GM21447 (cell line): ENCODE measurements at regions not wholly inside any gene's neighbourhood (a gene's known extent, or its start where the extent isn't known, plus 50 kb on each side); places are given as distances from the start of the nearest gene placed in this dataset.

Experiments used
- ATAC-seq: cut with Tn5 transposase; IDR thresholded peaks from one replicate; pipeline ENCODE4 v1.9.1; 2021; ENCODE audit not compliant: unreplicated experiment

DNA sequence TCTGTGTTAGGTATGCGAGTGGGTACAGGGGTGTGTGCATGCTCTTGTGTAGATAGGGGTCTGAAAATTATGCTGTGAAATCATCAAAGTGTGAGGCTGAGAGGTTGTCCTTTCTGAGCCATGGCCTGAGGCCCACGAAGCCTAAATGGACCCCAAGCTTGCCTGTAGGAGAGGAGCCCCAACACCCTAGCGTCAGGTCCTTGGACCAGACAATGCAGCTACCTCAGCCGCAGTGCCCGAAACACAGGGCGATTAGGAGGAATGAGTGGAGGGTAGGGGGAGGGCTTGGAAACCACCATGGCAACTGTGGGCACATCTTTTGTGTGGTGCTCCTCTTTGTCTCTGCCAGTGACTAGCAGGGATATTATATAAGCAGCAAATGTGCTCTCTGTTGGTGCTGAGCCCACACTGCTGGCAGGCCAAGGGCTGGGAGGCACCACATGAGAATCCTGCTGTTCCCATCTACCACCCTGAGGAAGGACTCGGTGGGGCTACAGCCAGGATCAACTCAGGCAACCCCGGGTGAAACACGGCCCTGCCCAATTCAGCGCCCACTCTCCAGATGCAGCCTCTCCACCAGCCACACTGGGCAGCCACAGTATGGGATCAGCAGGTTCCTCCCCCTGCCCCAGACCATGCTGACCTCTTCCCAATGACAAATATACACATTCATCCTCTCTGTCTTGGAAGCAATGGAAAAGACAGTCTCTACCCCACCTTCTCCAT lies 84.6 kb upstream of the FSTL4 start:
- no peak for ATAC-seq

DNA sequence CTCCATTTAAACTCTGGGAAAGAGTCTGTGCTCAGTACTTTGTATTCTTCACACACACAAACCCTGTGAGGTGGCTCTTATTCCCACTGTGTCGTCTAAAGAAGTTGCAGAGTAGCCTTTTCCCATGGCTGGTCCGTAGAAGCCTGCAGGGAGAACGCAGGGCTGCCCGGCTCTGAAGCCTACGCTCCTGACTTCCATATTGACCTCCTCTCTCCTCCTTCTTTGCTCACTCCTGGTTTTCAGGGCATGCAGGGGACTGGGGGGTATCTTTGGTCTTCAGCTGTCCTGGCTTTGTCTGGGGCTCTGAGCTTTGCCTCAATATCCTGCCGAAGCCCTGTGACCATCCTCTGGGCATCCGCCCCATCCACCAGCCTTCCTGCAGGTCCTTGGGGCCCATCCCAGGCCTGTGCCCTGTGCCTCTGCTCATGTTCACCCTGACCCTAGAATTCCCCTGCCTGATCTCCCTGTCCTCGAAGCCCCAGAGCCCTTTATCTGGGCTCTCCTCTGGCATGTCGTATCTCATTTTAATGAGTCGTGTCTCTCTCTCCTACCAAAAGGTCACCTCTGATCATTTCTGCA lies 83.8 kb upstream of the FSTL4 start:
- no peak for ATAC-seq

DNA sequence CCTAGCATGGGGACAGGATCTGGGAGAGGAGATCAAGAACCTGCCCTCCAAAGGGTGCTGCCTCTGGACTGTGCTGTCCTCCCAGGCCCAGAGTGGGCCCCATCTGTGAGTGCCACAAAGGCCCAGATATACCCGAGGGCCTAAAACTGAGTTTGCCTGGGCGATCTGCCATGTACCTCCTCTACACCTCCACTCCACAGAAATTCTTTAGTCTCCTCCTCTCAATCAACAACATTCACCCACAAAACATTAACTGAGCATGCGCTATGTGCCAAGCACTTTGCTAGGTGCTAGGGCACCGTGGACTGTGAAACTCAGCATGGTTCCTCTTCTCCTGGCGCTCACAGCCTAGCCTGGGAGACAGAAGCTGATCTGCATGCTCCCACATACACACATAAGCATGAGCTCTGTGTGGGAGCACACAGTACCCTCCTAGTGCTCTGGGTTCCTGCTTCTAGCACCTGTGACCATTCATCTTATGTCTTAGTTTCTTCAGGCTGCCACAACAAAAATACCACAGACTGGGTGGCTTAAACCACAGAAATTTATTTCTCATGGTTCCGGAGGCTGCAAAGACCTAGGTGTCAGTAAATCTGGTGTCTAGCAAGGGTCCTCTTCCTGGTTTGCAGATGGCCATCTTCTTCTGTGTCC lies 82.0 kb upstream of the FSTL4 start:
- ATAC-seq, result no peak

GRCh38 chr5:133691448-133691847 lies 79.1 kb upstream of the FSTL4 start:
- no peak for ATAC-seq

GRCh38 chr5:133690746-133691145 lies 78.4 kb upstream of the FSTL4 start:
- ATAC-seq, result no peak

GRCh38 chr5:133688391-133688790 lies 76.0 kb upstream of the FSTL4 start:
- ATAC-seq, result no peak

DNA sequence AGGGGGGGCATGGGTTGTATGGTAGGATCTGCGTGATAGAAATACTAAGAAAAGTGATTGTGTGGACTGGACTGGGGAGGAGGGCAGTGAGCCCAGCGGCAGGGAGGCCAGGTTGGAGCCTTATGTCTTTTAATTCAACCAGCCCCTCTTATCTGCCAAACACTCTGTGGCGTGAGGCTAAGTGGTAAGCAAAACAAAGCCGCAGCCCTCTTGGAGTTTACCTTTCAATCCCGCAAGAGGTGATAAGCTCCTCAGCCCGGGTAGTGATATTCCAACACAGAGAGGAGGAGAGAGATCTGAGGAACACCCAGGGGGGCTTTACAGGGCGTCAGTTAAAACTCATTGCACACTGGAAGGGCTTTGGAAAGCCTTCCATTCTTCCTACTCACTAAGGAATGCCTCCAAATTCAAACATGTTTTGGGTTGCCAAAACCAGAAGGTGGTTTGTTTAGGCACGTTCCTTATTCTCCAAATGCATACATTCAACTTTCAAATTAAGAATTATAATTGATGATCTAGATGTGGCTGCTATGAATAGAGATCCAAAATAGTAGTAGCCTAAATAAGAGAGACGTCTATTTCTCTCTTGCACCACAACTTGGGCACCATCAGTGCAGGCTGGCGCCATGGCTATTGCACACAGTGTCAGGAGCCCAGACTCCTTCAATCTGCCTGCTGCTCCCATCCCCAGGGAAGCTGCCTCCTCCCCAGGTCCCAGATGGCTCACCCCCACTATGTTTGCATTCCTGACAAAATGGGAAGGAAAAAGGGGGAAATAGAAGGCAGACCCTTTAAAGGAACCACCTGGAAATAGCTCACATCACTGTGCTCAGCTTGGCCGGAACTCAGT lies 75.1 kb upstream of the FSTL4 start:
- ATAC-seq, result no peak

- no peak for ATAC-seq
Observed at GRCh38 chr5:133686566-133686965, 74.2 kb upstream of the FSTL4 start.

DNA sequence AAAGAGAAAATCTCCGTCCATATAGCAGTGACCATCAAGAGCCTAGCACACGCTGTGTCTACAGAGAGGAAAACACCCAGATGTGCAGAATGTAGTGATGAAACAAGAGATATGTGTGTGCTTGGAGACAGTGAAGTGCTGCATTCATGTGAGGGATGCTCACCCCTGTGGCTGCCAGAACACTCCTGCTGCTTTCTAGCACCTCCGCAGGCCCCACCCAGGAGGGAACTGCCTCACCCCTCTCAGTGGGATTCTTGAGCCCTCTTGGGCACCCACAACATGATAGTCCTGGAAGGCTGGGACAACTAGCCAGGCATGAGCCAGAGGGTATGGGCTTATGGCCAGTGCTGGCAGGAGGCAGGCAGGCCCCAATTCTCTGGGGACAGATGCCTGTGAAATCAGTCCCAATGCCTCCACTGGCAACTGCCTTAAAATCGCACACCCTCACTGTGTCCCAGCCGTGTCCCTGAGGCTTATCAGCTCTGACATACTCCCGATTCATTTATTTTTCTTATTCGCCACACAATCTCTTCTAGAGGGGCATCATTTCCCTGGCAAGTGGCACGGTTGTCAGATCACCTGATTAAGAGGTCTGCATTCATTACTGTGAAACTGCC lies 73.2 kb upstream of the FSTL4 start:
- ATAC-seq, result no peak

GRCh38 chr5:133683646-133684596 lies 71.6 kb upstream of the FSTL4 start:
- ATAC-seq, result no peak

- ATAC-seq, result no peak
Observed at GRCh38 chr5:133682451-133682850, 70.1 kb upstream of the FSTL4 start.

GRCh38 chr5:133681896-133682295 lies 69.6 kb upstream of the FSTL4 start:
- no peak for ATAC-seq

DNA sequence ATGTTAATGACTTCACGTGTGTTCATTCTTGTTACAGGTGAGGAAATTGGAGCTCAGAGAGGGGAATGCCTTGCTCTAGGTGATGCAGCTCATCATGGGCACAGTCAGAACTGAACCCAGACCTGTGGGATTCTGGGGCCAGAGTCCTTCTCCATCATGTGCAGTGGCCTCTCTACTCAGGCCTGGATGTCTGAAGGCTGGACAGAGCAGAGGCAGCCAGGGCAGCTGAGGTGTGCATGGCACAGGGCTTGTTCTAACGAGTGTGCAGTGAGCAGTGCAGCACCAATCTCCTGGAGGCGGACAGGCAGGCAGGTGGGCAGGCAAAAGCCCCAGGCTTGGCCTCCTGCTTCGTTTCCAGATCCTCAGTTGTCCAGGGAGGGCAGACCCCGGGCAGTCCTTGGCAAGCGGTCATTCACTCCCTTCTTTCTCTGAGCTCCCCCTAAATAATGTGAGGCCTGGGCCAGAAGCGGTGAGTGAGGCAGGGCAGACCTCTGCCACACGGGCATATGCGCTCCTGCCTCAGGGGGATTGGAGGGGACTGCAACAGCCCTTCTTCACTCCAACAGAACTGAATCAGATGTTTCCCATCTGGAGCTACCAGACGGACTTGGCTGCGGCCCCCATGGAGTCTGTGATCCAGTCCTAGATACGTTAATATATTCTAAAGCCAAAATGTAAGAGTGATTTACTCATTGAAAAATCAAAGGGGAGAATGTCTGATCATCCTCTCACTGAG lies 68.7 kb upstream of the FSTL4 start:
- ATAC-seq, result no peak

DNA sequence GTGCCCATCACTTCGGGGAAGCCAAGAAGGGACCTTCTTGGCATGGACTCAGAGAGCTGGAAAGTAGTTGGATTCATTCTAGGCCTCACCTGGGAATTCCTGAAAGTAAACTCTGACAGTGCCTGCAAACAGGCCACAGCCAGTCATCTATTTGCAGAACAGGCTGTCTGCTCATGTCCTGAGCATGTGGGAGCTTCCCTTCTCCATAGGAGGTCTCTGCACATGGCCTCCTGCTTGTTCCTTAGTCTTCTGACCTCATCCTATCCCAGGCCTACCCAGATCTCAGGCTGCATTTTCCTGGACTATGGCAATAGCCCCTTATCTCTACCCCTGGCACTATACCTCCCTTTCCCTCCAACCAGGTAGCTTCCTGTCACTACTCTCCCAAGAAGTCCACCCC lies 67.2 kb upstream of the FSTL4 start:
- no peak for ATAC-seq

DNA sequence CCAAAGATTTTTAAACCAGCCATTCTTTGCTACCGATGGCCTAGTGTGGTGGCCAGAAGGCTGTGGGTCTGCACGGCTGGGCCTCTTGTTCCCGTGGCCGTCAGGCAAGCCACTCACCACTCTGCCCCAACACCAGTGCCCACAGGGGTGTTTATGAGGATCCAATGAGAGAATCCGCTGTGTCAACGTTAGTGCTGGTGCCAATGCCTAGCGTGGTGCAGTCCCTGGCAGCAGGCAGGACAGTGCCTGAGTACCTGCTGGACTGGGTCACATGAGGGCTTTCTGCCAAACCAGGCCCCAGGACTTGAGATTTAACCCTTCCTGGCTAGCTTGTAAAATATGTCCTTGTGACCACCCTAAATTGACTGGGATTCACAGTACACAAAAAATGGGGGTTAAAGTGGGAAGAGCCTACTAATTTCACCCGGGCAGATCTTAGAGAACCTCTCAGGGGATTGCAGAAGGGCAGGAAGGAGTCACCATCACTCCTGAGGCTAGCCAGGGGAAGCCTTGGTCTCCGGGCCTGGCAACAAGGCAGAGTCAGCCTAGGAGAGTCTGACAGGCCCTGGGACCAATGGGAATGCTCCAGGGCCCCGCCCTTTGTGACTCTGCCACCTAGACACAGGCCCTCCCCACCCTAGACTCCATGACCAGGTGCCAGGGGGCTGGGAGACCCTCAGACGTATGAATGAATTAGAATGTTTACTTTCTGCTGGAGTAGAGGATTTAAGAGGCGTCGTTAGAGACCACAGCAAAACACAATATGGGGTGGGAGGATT lies 63.2 kb upstream of the FSTL4 start:
- no peak for ATAC-seq

GRCh38 chr5:133670336-133670735 lies 58.0 kb upstream of the FSTL4 start:
- ATAC-seq, result no peak

DNA sequence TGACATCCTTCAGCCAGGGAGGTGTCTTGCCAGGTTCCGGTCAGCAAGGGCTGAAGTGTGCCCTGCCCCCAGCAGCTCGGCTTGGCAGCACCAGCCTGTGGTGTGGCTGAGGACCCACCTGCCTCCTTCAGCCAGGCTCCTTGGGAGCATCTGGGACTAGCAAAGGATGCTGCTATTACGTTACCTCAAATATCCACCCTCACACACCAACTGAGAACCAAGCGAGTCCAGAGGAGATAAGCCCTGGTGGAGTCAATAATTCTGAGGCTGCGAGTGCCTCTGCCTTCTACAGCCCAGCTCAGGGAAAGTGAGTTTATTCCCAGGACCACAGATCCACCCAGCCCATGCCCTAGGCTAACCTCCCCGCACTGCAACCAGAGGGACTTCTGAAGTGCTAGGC lies 57.1 kb upstream of the FSTL4 start:
- no peak for ATAC-seq

GRCh38 chr5:133668458-133668857 lies 56.1 kb upstream of the FSTL4 start:
- no peak for ATAC-seq

- no peak for ATAC-seq
Observed at GRCh38 chr5:133667217-133667616, 54.9 kb upstream of the FSTL4 start.
